Astrocyte (in vitro differentiated cells and primary cell): ENCODE measurements at regions not wholly inside any gene's neighbourhood (a gene's known extent, or its start where the extent isn't known, plus 50 kb on each side); places are given as distances from the start of the nearest gene placed in this dataset.

Experiments used
- EZH2 ChIP-seq: IDR thresholded peaks from 2 replicates; pipeline ENCODE4 v1.6.1; 2012; ENCODE audit warnings: mild to moderate bottlenecking, low read length, inconsistent platforms; ENCODE audit not compliant: insufficient read depth
- TF ChIP-seq, protein P1 (sequence below): IDR thresholded peaks from 2 replicates; pipeline ENCODE4 v1.5.1; 2011; ENCODE audit warnings: low read depth, mild to moderate bottlenecking, inconsistent platforms, low read length, moderate library complexity; ENCODE audit not compliant: insufficient read depth

DNA sequence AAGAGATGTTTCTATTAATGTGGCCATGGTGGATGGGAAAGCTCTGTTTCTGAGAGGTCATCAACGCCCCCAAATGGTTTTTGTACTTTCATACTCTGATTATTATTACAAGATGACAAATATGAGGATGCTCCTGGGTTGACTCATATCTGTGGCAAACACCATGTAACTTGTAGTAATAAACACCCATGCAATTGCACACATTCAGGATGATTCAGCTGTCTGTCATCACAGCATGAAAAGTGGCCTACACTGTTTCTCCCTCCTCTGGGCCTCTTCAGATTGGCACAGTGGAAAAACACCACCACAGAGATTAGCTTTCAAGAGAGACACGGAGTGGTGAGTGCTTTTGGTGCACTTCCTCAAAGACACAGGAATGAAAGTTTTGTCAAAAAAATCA is 85.4 kb downstream of the MTNR1B start:
- TF ChIP-seq, protein P1, sequence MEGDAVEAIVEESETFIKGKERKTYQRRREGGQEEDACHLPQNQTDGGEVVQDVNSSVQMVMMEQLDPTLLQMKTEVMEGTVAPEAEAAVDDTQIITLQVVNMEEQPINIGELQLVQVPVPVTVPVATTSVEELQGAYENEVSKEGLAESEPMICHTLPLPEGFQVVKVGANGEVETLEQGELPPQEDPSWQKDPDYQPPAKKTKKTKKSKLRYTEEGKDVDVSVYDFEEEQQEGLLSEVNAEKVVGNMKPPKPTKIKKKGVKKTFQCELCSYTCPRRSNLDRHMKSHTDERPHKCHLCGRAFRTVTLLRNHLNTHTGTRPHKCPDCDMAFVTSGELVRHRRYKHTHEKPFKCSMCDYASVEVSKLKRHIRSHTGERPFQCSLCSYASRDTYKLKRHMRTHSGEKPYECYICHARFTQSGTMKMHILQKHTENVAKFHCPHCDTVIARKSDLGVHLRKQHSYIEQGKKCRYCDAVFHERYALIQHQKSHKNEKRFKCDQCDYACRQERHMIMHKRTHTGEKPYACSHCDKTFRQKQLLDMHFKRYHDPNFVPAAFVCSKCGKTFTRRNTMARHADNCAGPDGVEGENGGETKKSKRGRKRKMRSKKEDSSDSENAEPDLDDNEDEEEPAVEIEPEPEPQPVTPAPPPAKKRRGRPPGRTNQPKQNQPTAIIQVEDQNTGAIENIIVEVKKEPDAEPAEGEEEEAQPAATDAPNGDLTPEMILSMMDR, result no peak
- no peak for TF ChIP-seq EZH2
